ENCODE measurements at regions not wholly inside any gene's neighbourhood (a gene's known extent, or its start where the extent isn't known, plus 50 kb on each side); places are given as distances from the start of the nearest gene placed in this dataset.

- H3K36me3 Mint-ChIP-seq, result no peaks in the 10 kb centered on the region
- no peaks in the 10 kb centered on the region for H3K4me1 Mint-ChIP-seq
- no peak overlapping the region for H3K4me3 Mint-ChIP-seq
- no peaks in the 10 kb centered on the region for H3K9me3 Mint-ChIP-seq
- peaks cover 8% of the 10 kb centered on the region for H3K27me3 Mint-ChIP-seq
- no peak overlapping the region for H3K27ac Mint-ChIP-seq
Measured at GRCh38 chr2:128531856-128532255, 213.2 kb upstream of the HS6ST1 start.

GRCh38 chr2:128533101-128533500, 214.4 kb upstream of the HS6ST1 start:
- H3K36me3 Mint-ChIP-seq, result no peaks in the 10 kb centered on the region
- H3K4me1 Mint-ChIP-seq, result no peaks in the 10 kb centered on the region
- H3K4me3 Mint-ChIP-seq, result no peak overlapping the region
- H3K27ac Mint-ChIP-seq, result no peak overlapping the region
- no peaks in the 10 kb centered on the region for H3K9me3 Mint-ChIP-seq
- H3K27me3 Mint-ChIP-seq, result peaks cover 5% of the 10 kb centered on the region

DNA sequence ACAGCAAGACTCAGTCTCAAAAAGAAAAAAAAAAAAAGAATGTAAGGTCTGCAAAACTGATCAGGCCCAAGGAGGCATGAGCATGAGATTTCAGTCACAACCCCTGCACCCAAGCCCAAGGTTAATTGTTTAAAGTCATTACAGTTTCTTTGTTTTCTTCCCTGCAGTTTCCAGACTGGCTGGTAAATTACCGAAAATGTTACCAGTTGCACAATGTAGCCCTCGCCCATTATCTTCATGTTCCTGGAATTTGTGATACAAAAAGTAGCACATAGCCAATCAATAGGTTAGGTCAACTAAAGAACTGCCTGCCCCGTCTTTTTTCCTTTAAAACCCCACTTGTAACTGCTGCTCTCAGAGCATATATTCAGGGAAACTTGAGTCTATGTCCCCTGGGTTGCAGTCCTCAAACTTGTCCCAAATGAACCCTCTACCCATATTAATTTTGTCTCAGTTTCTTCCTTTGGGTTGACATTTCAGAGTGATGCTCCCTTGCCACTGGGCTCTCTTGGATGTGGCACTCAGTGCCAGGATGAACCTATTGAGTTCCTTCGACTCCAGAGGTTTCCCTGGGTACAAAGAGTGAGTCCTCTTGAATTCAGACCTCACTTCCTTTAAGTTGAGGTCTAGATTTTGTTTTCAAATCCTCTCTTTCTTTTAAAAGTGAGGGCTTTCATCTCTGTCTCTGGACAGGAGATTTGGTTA, 216.2 kb upstream of the HS6ST1 start:
- H3K4me3 Mint-ChIP-seq, result no peak overlapping the region
- H3K27me3 Mint-ChIP-seq, result peaks cover 4% of the 10 kb centered on the region
- no peaks in the 10 kb centered on the region for H3K9me3 Mint-ChIP-seq
- H3K27ac Mint-ChIP-seq, result no peak overlapping the region
- H3K4me1 Mint-ChIP-seq, result no peaks in the 10 kb centered on the region
- no peaks in the 10 kb centered on the region for H3K36me3 Mint-ChIP-seq

GRCh38 chr2:128535953-128536352, 217.3 kb upstream of the HS6ST1 start:
- H3K27ac Mint-ChIP-seq, result no peak overlapping the region
- no peak overlapping the region for H3K4me3 Mint-ChIP-seq
- no peaks in the 10 kb centered on the region for H3K9me3 Mint-ChIP-seq
- H3K36me3 Mint-ChIP-seq, result no peaks in the 10 kb centered on the region
- H3K4me1 Mint-ChIP-seq, result no peaks in the 10 kb centered on the region
- H3K27me3 Mint-ChIP-seq, result peaks cover 3% of the 10 kb centered on the region

GRCh38 chr2:128536925-128537620, 218.4 kb upstream of the HS6ST1 start:
- no peak overlapping the region for H3K4me3 Mint-ChIP-seq
- H3K9me3 Mint-ChIP-seq, result no peaks in the 10 kb centered on the region

DNA sequence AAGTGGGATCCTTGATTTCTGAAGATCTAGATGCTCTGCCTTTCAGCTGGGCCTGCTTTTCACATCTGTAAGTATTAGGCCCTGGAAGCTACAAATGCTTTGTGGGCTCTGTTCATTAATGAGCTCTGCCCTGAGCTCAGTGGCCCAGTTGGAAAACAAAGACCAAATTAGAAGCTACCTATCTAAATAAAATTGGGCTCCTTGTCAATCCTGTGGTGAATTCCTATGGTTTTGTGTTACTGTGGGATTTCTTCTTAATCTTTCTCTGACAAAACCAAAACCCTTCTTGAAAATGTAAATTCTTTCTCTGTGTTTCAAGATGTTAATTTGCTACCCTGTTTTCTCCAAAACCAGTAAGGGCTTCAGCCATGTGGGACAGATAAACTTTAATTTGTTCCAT, 219.0 kb upstream of the HS6ST1 start:
- Mint-ChIP-seq H3K36me3 (no peaks in the 10 kb centered on the region), H3K27me3 (peaks cover 3% of the 10 kb centered on the region), H3K27ac (no peak overlapping the region), H3K4me1 (no peaks in the 10 kb centered on the region), H3K4me3 (no peak overlapping the region), H3K9me3 (no peaks in the 10 kb centered on the region)

More at GRCh38 chr2:128536925-128537620, 218.4 kb upstream of the HS6ST1 start:
- Mint-ChIP-seq H3K27ac (no peak overlapping the region), H3K27me3 (peaks cover 3% of the 10 kb centered on the region), H3K4me1 (no peaks in the 10 kb centered on the region), H3K36me3 (no peaks in the 10 kb centered on the region)

DNA sequence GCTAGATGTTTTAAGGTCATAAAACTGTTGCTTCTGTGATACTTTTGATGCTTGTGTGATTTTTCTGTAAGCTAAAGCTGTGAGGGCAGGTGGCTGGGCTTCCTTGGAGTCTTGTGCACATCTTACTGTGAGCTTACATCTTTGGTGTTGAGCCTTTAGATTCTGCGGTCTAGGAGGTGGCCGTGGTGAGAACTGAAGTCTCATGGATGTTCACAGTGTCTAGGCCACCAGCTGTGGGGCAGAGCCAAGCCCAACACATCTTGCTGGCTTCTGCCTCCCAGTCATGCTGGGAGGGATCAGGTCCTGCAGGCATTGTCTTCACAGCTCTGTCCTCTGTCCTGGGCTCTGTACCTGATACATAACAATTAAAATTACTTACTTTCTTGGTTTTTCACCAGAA, 219.7 kb upstream of the HS6ST1 start:
- no peak overlapping the region for H3K4me3 Mint-ChIP-seq
- H3K36me3 Mint-ChIP-seq, result no peaks in the 10 kb centered on the region
- no peaks in the 10 kb centered on the region for H3K4me1 Mint-ChIP-seq
- H3K27me3 Mint-ChIP-seq, result peaks cover 3% of the 10 kb centered on the region
- no peaks in the 10 kb centered on the region for H3K9me3 Mint-ChIP-seq
- H3K27ac Mint-ChIP-seq, result no peak overlapping the region

GRCh38 chr2:128540670-128541069, 222.0 kb upstream of the HS6ST1 start:
- Mint-ChIP-seq H3K36me3 (no peaks in the 10 kb centered on the region), H3K27me3 (no peaks in the 10 kb centered on the region), H3K27ac (no peak overlapping the region), H3K9me3 (no peaks in the 10 kb centered on the region), H3K4me1 (no peaks in the 10 kb centered on the region), H3K4me3 (no peak overlapping the region)

- no peak overlapping the region for H3K4me3 Mint-ChIP-seq
- H3K4me1 Mint-ChIP-seq, result no peaks in the 10 kb centered on the region
- H3K9me3 Mint-ChIP-seq, result no peaks in the 10 kb centered on the region
- no peak overlapping the region for H3K27ac Mint-ChIP-seq
- no peaks in the 10 kb centered on the region for H3K36me3 Mint-ChIP-seq
- H3K27me3 Mint-ChIP-seq, result no peaks in the 10 kb centered on the region
Measured at GRCh38 chr2:128541448-128541847, 222.8 kb upstream of the HS6ST1 start.

DNA sequence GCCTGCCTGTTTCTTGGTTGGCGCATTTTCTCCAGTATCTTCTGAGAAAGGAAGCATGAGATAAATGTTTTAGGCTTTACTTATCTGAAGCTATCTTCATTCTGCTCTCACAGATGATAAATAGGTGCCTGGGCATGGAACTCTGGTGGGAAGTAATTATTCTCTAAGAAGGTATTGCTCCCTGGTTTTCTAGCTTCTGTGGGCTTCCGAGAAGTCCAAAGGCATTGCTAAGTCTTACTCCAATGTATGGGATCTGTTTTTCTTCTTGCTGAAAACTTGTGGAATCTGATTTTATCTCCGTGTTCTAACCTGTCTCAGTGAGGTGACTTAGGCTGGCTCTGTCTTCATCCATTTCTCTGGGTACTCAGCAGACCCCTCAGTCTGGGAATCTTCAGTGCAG, 224.4 kb upstream of the HS6ST1 start:
- no peaks in the 10 kb centered on the region for H3K4me1 Mint-ChIP-seq
- no peaks in the 10 kb centered on the region for H3K9me3 Mint-ChIP-seq

DNA sequence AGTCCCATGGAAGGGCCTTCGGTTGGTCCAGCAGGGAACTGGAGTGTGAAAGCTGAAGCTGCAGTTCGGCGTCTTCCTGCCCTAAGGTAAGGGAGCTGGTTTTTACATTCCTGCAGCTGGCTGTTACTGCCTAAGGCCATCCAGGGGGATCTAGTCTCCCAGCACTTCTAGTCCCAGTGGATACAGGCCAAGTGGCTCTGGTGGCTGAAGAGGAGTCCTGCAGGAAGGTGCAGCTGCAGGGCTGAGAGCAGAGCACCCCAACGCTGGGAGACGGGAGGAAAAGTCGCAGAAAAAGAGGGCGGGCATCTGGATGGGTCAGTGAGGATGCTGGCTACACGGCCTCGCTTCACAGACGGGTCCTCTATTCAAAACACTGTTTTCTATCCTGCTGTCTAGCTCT, 225.0 kb upstream of the HS6ST1 start:
- Mint-ChIP-seq H3K27ac (no peak overlapping the region), H3K4me3 (no peak overlapping the region), H3K4me1 (no peaks in the 10 kb centered on the region), H3K36me3 (no peaks in the 10 kb centered on the region), H3K27me3 (no peaks in the 10 kb centered on the region), H3K9me3 (no peaks in the 10 kb centered on the region)

More for the DNA sequence above, 224.4 kb upstream of the HS6ST1 start:
- H3K27ac Mint-ChIP-seq, result no peak overlapping the region
- no peaks in the 10 kb centered on the region for H3K27me3 Mint-ChIP-seq
- H3K4me3 Mint-ChIP-seq, result no peak overlapping the region
- no peaks in the 10 kb centered on the region for H3K36me3 Mint-ChIP-seq

GRCh38 chr2:128544321-128545037, 225.8 kb upstream of the HS6ST1 start:
- Mint-ChIP-seq H3K9me3 (no peaks in the 10 kb centered on the region), H3K27ac (no peak overlapping the region), H3K4me3 (no peak overlapping the region), H3K27me3 (no peaks in the 10 kb centered on the region), H3K4me1 (no peaks in the 10 kb centered on the region), H3K36me3 (no peaks in the 10 kb centered on the region)

DNA sequence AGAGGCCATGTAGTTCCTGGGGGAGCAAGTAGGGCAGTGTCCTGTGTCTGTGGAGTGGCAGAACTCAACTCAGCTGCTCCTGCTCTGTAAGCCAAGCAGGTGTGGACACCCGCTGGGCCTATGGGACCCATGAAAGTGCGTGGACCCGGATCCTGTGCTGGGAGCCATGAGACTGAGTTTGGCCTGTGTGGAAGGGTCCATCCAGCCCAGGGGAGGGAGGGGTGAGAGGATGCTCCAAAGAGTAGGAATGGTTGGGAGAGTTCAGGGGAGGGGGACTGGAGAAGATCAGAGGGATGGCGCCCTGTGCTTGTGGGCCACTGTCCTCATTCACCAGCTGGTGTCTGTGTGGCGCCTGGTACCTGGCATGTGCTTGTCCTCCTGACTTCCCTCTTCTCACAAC, 226.4 kb upstream of the HS6ST1 start:
- Mint-ChIP-seq H3K36me3 (no peaks in the 10 kb centered on the region), H3K4me1 (no peaks in the 10 kb centered on the region), H3K27me3 (no peaks in the 10 kb centered on the region), H3K27ac (no peak overlapping the region), H3K9me3 (no peaks in the 10 kb centered on the region), H3K4me3 (no peak overlapping the region)

DNA sequence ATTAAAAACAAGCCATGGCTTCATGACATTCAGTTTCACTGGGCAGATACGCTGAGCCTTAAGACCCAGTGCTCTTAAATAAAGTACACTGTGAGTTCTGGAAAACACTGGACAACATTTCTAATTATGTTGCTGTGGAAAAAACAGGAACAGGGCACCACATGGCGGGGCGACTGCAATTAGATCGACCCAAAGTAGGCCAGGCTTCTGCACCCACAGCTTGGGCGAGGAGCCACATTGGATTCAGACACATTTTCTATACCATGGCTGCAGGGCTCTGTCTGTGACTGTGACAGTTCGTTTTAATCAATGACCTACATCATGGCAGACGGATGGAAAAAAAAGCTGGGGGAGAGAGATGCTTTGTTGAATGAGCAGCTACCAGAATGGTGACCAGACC, 227.2 kb upstream of the HS6ST1 start:
- Mint-ChIP-seq H3K36me3 (no peaks in the 10 kb centered on the region), H3K4me1 (no peaks in the 10 kb centered on the region), H3K9me3 (no peaks in the 10 kb centered on the region), H3K27ac (no peak overlapping the region), H3K27me3 (no peaks in the 10 kb centered on the region), H3K4me3 (no peak overlapping the region)

- Mint-ChIP-seq H3K4me3 (no peak overlapping the region), H3K9me3 (no peaks in the 10 kb centered on the region), H3K4me1 (no peaks in the 10 kb centered on the region), H3K27me3 (no peaks in the 10 kb centered on the region), H3K27ac (no peak overlapping the region), H3K36me3 (no peaks in the 10 kb centered on the region)
Measured at GRCh38 chr2:128547667-128548066, 229.0 kb upstream of the HS6ST1 start.

GRCh38 chr2:128548461-128548891, 229.8 kb upstream of the HS6ST1 start:
- Mint-ChIP-seq H3K27me3 (no peaks in the 10 kb centered on the region), H3K9me3 (no peaks in the 10 kb centered on the region), H3K27ac (no peak overlapping the region), H3K4me1 (no peaks in the 10 kb centered on the region), H3K36me3 (no peaks in the 10 kb centered on the region), H3K4me3 (no peak overlapping the region)

Data from activated naive CD4-positive, alpha-beta T cell treated with anti-CD3 and anti-CD28 coated beads, Interleukin-2, amount 50 U/mL, for 24 hours (primary cell).